Vagina (tissue), 2 donors: ENCODE measurements at regions not wholly inside any gene's neighbourhood (a gene's known extent, or its start where the extent isn't known, plus 50 kb on each side); places are given as distances from the start of the nearest gene placed in this dataset.

Source experiments
- CTCF ChIP-seq, 3 experiments: fragments of 450-650 bp in 2 of 3; fragments of 200-600 bp in 1 of 3; sonication (generic) in 1 of 3; IDR thresholded peaks; one replicate each; pipeline ENCODE4 v1.5.1; 2017 to 2019; ENCODE audit warnings: antibody characterized with exemption in 3 of 3, mild to moderate bottlenecking in 2 of 3, moderate library complexity in 2 of 3
- POLR2A ChIP-seq, 2 donors: fragments of 450-650 bp; IDR thresholded peaks; one replicate each; pipeline ENCODE4 v1.6.1; 2017; ENCODE audit warnings: antibody characterized with exemption in 2 of 2, mild to moderate bottlenecking in 2 of 2, moderate library complexity in 2 of 2
- POLR2AphosphoS5 ChIP-seq, 2 donors: sonication (generic); formaldehyde crosslinking; IDR thresholded peaks; one replicate each; pipeline ENCODE4 v1.9.0; 2017; ENCODE audit warnings: antibody characterized with exemption in 2 of 2, mild to moderate bottlenecking in 2 of 2, low read depth in 1 of 2; ENCODE audit not compliant: insufficient read depth in 1 of 2

GRCh38 chr4:125091101-125091500, 223.7 kb upstream of the FAT4 start:
- no peak for TF ChIP-seq CTCF (IDR thresholded peaks at IDR 0.05)
- TF ChIP-seq POLR2A (IDR thresholded peaks at IDR 0.05) = no peak
- TF ChIP-seq POLR2AphosphoS5 (IDR thresholded peaks at IDR 0.05; ENCODE audit: insufficient read depth in 1 of 2, low read depth in 1 of 2) = no peak
